ENCODE measurements at regions not wholly inside any gene's neighbourhood (a gene's known extent, or its start where the extent isn't known, plus 50 kb on each side); places are given as distances from the start of the nearest gene placed in this dataset.

GRCh38 chr4:58983887-58984286 is 1873.7 kb upstream of the IGFBP7 start:
- TF ChIP-seq FOXP2 (optimal IDR thresholded peaks at IDR 0.05; ENCODE audit: borderline replicate concordance, extremely low read depth, extremely low read length, insufficient read depth) (no peak), REST (IDR thresholded peaks at IDR 0.05; ENCODE audit: insufficient read depth in 1 of 2, low read depth in 2 of 2, low read length in 2 of 2) (no peak), TAF1 (IDR thresholded peaks at IDR 0.05; ENCODE audit: borderline replicate concordance, insufficient read depth, low read length) (no peak), POLR2AphosphoS5 (IDR thresholded peaks at IDR 0.05; ENCODE audit: low read depth, low read length) (no peak), SIN3A (IDR thresholded peaks at IDR 0.05; ENCODE audit: borderline replicate concordance, insufficient read depth, low read length) (no peak)

DNA sequence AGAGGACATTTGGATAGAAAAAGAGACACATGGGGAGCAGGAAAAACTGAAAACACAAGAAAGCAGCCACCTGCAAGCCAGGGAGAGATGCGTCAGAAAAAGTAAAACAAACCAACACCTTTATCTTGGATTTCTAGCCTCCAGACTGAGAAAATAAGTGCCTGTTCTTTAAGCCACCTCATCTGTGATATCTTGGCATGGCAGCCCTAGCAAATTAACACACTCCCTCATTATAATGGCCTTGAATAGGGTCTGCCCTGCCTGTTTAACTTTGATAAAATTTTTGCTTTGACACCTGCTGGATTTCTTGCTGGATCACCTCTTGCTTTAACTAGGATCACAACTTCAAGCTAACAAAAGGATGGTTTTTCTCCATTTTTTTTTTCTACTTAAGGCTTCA is 1892.0 kb upstream of the IGFBP7 start:
- no peak for TF ChIP-seq REST (IDR thresholded peaks at IDR 0.05; ENCODE audit: insufficient read depth in 1 of 2, low read depth in 2 of 2, low read length in 2 of 2)
- TF ChIP-seq POLR2AphosphoS5 (IDR thresholded peaks at IDR 0.05; ENCODE audit: low read depth, low read length), result no peak
- TF ChIP-seq TAF1 (IDR thresholded peaks at IDR 0.05; ENCODE audit: borderline replicate concordance, insufficient read depth, low read length), result no peak
- no peak for TF ChIP-seq FOXP2 (optimal IDR thresholded peaks at IDR 0.05; ENCODE audit: borderline replicate concordance, extremely low read depth, extremely low read length, insufficient read depth)
- TF ChIP-seq SIN3A (IDR thresholded peaks at IDR 0.05; ENCODE audit: borderline replicate concordance, insufficient read depth, low read length), result no peak

GRCh38 chr4:59024257-59024656 is 1914.1 kb upstream of the IGFBP7 start:
- no peak for TF ChIP-seq REST (IDR thresholded peaks at IDR 0.05; ENCODE audit: insufficient read depth in 1 of 2, low read depth in 2 of 2, low read length in 2 of 2)
- no peak for TF ChIP-seq SIN3A (IDR thresholded peaks at IDR 0.05; ENCODE audit: borderline replicate concordance, insufficient read depth, low read length)
- no peak for TF ChIP-seq FOXP2 (optimal IDR thresholded peaks at IDR 0.05; ENCODE audit: borderline replicate concordance, extremely low read depth, extremely low read length, insufficient read depth)
- no peak for TF ChIP-seq POLR2AphosphoS5 (IDR thresholded peaks at IDR 0.05; ENCODE audit: low read depth, low read length)
- TF ChIP-seq TAF1 (IDR thresholded peaks at IDR 0.05; ENCODE audit: borderline replicate concordance, insufficient read depth, low read length), result no peak

DNA sequence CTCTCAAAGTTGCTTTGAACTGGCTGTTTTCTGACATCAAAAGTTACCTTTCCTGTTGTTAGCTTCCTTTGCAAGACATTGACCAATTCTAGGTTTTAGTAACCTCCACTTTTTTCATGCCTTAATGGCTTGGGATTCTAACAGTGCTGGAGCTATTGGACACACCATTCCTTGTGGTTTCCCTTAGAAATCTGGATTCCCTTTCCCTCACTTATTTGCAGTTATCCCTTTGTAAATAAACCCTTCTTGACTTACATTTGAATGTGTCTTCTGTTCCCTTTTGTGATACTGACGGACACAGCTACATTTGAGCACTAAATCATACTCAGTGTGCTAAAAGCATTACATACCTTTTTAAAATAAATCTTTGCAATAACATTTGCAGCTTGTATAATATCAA is 1927.6 kb upstream of the IGFBP7 start:
- TF ChIP-seq POLR2AphosphoS5 (IDR thresholded peaks at IDR 0.05; ENCODE audit: low read depth, low read length), result no peak
- no peak for TF ChIP-seq REST (IDR thresholded peaks at IDR 0.05; ENCODE audit: insufficient read depth in 1 of 2, low read depth in 2 of 2, low read length in 2 of 2)
- no peak for TF ChIP-seq FOXP2 (optimal IDR thresholded peaks at IDR 0.05; ENCODE audit: borderline replicate concordance, extremely low read depth, extremely low read length, insufficient read depth)
- no peak for TF ChIP-seq TAF1 (IDR thresholded peaks at IDR 0.05; ENCODE audit: borderline replicate concordance, insufficient read depth, low read length)
- no peak for TF ChIP-seq SIN3A (IDR thresholded peaks at IDR 0.05; ENCODE audit: borderline replicate concordance, insufficient read depth, low read length)

- TF ChIP-seq TAF1 (IDR thresholded peaks at IDR 0.05; ENCODE audit: borderline replicate concordance, insufficient read depth, low read length) (no peak), FOXP2 (optimal IDR thresholded peaks at IDR 0.05; ENCODE audit: borderline replicate concordance, extremely low read depth, extremely low read length, insufficient read depth) (no peak), SIN3A (IDR thresholded peaks at IDR 0.05; ENCODE audit: borderline replicate concordance, insufficient read depth, low read length) (no peak), POLR2AphosphoS5 (IDR thresholded peaks at IDR 0.05; ENCODE audit: low read depth, low read length) (no peak), REST (IDR thresholded peaks at IDR 0.05; ENCODE audit: insufficient read depth in 1 of 2, low read depth in 2 of 2, low read length in 2 of 2) (no peak)
Measured at GRCh38 chr4:59039046-59039445, 1928.9 kb upstream of the IGFBP7 start.

All from PFSK-1 (cell line).